C1 segment of cervical spinal cord (tissue), 14 donors: ENCODE measurements at regions not wholly inside any gene's neighbourhood (a gene's known extent, or its start where the extent isn't known, plus 50 kb on each side); places are given as distances from the start of the nearest gene placed in this dataset.

Source experiments
- DNase-seq, 14 donors: peaks; one replicate each; lab custom pipeline; 2025; lab: John Stamatoyannopoulos, UW

- no peak for DNase-seq
These were observed 187.1 kb downstream of the BRD1 start for GRCh38 chr22:49640366-49641095.

GRCh38 chr22:49639956-49640355, 187.7 kb downstream of the BRD1 start:
- DNase-seq, result no peak

GRCh38 chr22:49638788-49639187, 188.9 kb downstream of the BRD1 start:
- DNase-seq, result peak in 7 of 14 donors; percentile 2 to 39 (median 16)

GRCh38 chr22:49638001-49638400, 189.7 kb downstream of the BRD1 start:
- DNase-seq, result no peak

- DNase-seq, result no peak
These were observed 190.4 kb downstream of the BRD1 start for GRCh38 chr22:49637255-49637760.

- no peak for DNase-seq
These were observed 191.0 kb downstream of the BRD1 start for GRCh38 chr22:49636649-49637048.

GRCh38 chr22:49636214-49636613, 191.5 kb downstream of the BRD1 start:
- no peak for DNase-seq

GRCh38 chr22:49634006-49634772, 193.5 kb downstream of the BRD1 start:
- no peak for DNase-seq

- no peak for DNase-seq
These were observed 194.7 kb downstream of the BRD1 start for GRCh38 chr22:49633010-49633324.

GRCh38 chr22:49632199-49633009, 195.3 kb downstream of the BRD1 start:
- peak in 12 of 14 donors; percentile 6 to 74 (median 39) for DNase-seq

GRCh38 chr22:49630448-49630946, 197.2 kb downstream of the BRD1 start:
- no peak for DNase-seq

- DNase-seq, result peak in 1 of 14 donors; percentile 8
These were observed 197.9 kb downstream of the BRD1 start for GRCh38 chr22:49629586-49630447.

GRCh38 chr22:49629261-49629570, 198.5 kb downstream of the BRD1 start:
- DNase-seq, result no peak

GRCh38 chr22:49628391-49629260, 199.0 kb downstream of the BRD1 start:
- peak in 1 of 14 donors; percentile 9 for DNase-seq

- DNase-seq, result no peak
These were observed 200.2 kb downstream of the BRD1 start for GRCh38 chr22:49627217-49628181.

- DNase-seq, result no peak
These were observed 201.1 kb downstream of the BRD1 start for GRCh38 chr22:49626361-49627216.

GRCh38 chr22:49624421-49625177, 203.1 kb downstream of the BRD1 start:
- DNase-seq, result no peak
